HL-60 (cell line): ENCODE measurements at regions not wholly inside any gene's neighbourhood (a gene's known extent, or its start where the extent isn't known, plus 50 kb on each side); places are given as distances from the start of the nearest gene placed in this dataset.

Experiments
- DNase-seq, 2 experiments: peaks; one replicate each; pipeline ENCODE4 v3.0.0-alpha.2; 2010 to 2020; ENCODE audit warnings: low read depth in 1 of 2, low spot score in 1 of 2
- H3K27ac ChIP-seq: fragments of 250-450 bp; sonication (Bioruptor Pico); replicated peaks from 2 replicates; pipeline ENCODE4 v1.5.1; 2020; ENCODE audit warnings: mild to moderate bottlenecking, moderate library complexity
- H3K27me3 ChIP-seq: fragments of 250-450 bp; sonication (Bioruptor Pico); 2 replicates; pipeline ENCODE4 v1.5.1; 2021; ENCODE audit warnings: mild to moderate bottlenecking, moderate library complexity; ENCODE audit not compliant: insufficient read depth, poor library complexity, severe bottlenecking
- H3K4me3 ChIP-seq: replicated peaks from 2 replicates; pipeline ENCODE4 v1.5.1; 2011; ENCODE audit warnings: mild to moderate bottlenecking, control low read depth, low read length; ENCODE audit not compliant: insufficient read depth
- CTCF ChIP-seq: IDR thresholded peaks from one replicate; pipeline ENCODE4 v1.5.1; 2011; ENCODE audit warnings: low read length, control low read depth, inconsistent platforms; ENCODE audit not compliant: insufficient read depth
- GABPA ChIP-seq: IDR thresholded peaks from 2 replicates; pipeline ENCODE4 v1.6.1; 2012; ENCODE audit warnings: low read depth
- POLR2AphosphoS5 ChIP-seq: IDR thresholded peaks from 2 replicates; pipeline ENCODE4 v1.6.1; 2012; ENCODE audit warnings: low read depth
- SPI1 ChIP-seq: IDR thresholded peaks from 2 replicates; pipeline ENCODE4 v1.6.1; 2012; ENCODE audit warnings: low read depth, mild to moderate bottlenecking, borderline replicate concordance
- TF ChIP-seq, protein P1 (sequence below): IDR thresholded peaks from 2 replicates; pipeline ENCODE4 v1.6.1; 2012; ENCODE audit warnings: low read depth; ENCODE audit not compliant: insufficient replicate concordance

DNA sequence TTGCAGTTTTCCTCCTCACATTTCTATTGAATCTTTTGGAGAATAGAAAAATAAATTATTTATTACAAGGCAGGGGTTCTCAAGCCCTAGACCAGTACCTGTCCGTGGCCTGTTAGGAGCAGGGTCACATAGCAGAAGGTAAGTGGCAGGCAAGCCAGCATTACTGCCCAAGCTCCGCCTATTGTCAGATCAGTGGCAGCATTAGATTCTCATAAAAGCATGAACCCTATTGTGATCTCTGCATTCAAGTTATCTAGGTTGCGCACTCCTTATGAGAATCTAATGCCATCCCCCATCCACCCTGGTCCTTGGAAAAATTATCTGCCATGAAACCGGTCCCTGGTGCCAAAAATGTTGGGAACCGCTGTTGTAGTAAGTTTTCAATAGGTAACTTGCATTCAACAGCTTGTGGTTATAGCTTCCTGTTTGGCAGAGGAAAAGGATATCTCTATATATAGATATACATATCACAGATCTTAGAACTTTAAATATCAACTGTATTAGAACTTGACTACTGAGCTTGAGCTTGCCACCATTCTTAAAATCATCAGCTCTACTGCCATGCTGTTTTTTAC, 165.1 kb downstream of the AHR start:
- Histone ChIP-seq H3K27ac (no peak overlapping the region), H3K27me3 (no peaks in the 10 kb centered on the region), H3K4me3 (no peak overlapping the region)
- TF ChIP-seq SPI1 (no peak), CTCF (no peak), GABPA (no peak), POLR2AphosphoS5 (no peak)
- TF ChIP-seq, protein P1, sequence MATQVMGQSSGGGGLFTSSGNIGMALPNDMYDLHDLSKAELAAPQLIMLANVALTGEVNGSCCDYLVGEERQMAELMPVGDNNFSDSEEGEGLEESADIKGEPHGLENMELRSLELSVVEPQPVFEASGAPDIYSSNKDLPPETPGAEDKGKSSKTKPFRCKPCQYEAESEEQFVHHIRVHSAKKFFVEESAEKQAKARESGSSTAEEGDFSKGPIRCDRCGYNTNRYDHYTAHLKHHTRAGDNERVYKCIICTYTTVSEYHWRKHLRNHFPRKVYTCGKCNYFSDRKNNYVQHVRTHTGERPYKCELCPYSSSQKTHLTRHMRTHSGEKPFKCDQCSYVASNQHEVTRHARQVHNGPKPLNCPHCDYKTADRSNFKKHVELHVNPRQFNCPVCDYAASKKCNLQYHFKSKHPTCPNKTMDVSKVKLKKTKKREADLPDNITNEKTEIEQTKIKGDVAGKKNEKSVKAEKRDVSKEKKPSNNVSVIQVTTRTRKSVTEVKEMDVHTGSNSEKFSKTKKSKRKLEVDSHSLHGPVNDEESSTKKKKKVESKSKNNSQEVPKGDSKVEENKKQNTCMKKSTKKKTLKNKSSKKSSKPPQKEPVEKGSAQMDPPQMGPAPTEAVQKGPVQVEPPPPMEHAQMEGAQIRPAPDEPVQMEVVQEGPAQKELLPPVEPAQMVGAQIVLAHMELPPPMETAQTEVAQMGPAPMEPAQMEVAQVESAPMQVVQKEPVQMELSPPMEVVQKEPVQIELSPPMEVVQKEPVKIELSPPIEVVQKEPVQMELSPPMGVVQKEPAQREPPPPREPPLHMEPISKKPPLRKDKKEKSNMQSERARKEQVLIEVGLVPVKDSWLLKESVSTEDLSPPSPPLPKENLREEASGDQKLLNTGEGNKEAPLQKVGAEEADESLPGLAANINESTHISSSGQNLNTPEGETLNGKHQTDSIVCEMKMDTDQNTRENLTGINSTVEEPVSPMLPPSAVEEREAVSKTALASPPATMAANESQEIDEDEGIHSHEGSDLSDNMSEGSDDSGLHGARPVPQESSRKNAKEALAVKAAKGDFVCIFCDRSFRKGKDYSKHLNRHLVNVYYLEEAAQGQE: no peak
- DNase-seq: no peak

DNA sequence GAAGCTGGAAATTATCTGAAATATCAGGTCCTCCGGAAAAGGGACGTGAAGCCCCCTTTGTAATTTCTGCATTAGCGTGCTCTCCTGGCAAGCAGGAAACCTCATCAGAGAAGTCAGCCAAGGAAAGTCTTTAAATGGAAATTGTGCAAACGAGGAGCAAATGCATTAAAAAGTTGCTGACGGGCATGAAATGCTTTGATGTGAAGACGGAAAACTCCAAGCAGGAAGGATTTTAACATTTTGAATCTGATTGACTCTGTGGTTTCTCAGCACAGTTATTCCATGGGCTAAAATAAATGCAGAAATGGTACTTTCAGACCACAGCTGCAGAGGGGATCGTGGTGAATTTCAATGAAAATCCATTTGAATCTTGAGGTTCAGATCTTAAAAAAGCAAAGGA, 167.8 kb downstream of the AHR start:
- no peaks in the 10 kb centered on the region for H3K27me3 ChIP-seq
- H3K4me3 ChIP-seq: no peak overlapping the region
- DNase-seq: no peak
- no peak for TF ChIP-seq POLR2AphosphoS5
- TF ChIP-seq, protein P1: no peak
- TF ChIP-seq SPI1: no peak
- TF ChIP-seq CTCF: no peak
- TF ChIP-seq GABPA: no peak
- H3K27ac ChIP-seq: no peak overlapping the region

DNA sequence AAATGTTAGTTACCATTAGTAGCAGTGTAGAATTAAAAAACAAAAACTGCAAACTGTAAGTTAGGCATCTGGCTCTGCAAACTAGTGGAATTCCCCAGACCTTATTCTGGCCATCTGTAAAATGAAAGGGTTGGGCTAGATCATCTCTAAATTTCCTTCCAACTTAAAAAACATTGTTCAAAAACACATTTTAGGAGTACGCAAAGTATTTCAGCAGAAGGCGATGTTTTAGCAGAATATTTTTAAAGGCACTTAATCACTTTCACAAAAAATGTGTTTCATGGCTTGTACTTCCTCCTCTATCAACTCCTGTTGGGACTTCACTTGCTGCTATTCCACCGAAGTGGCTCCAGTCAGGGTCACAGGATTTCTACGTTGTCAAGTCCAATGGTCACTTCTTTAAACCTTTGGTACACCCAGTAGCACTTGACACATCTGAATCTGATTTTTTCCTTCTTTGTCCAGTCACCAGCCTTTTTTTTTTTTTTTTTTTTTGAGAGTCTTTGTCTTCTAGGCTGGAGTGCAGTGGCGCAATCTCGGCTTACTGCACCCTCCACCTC, 169.0 kb downstream of the AHR start:
- TF ChIP-seq SPI1 (no peak), POLR2AphosphoS5 (no peak), CTCF (no peak), GABPA (no peak)
- TF ChIP-seq, protein P1: no peak
- no peak overlapping the region for H3K27ac ChIP-seq
- no peaks in the 10 kb centered on the region for H3K27me3 ChIP-seq
- no peak overlapping the region for H3K4me3 ChIP-seq
- no peak for DNase-seq
